MM.1S (cell line): ENCODE measurements at regions not wholly inside any gene's neighbourhood (a gene's known extent, or its start where the extent isn't known, plus 50 kb on each side); places are given as distances from the start of the nearest gene placed in this dataset.

Source experiments
- DNase-seq: peaks from one replicate; pipeline ENCODE4 v3.0.0-alpha.2; 2015
- H2AFZ ChIP-seq: fragments of 300-600 bp; sonication (generic); 2 replicates; pipeline ENCODE4 v1.6.0; 2016; ENCODE audit warnings: antibody characterized with exemption, low read length
- H3F3A ChIP-seq: fragments of 300-600 bp; sonication (generic); 2 replicates; pipeline ENCODE4 v1.6.1; 2016; ENCODE audit warnings: mild to moderate bottlenecking, antibody characterized with exemption, low read length, moderate library complexity, mixed read lengths; ENCODE audit not compliant: insufficient read depth
- H3K27ac ChIP-seq: fragments of 300-600 bp; sonication (generic); 2 replicates; pipeline ENCODE4 v1.5.1; 2016; ENCODE audit warnings: mild to moderate bottlenecking, low read length
- H3K27me3 ChIP-seq: fragments of 300-600 bp; sonication (generic); replicated peaks from 2 replicates; pipeline ENCODE4 v1.6.0; 2016; ENCODE audit warnings: low read length; ENCODE audit not compliant: insufficient read depth
- H3K36me3 ChIP-seq: fragments of 300-600 bp; sonication (generic); replicated peaks from 2 replicates; pipeline ENCODE4 v1.6.1; 2016; ENCODE audit warnings: mild to moderate bottlenecking, low read length, mixed read lengths; ENCODE audit not compliant: insufficient read depth
- H3K4me1 ChIP-seq: fragments of 300-600 bp; sonication (generic); 2 replicates; pipeline ENCODE4 v1.6.1; 2016; ENCODE audit warnings: low read length, mixed read lengths
- H3K4me2 ChIP-seq: fragments of 300-600 bp; sonication (generic); 2 replicates; pipeline ENCODE4 v1.6.0; 2016; ENCODE audit warnings: low read depth, low read length
- H3K4me3 ChIP-seq: fragments of 300-600 bp; sonication (generic); 2 replicates; pipeline ENCODE4 v1.5.1; 2016; ENCODE audit warnings: low read length, mixed read lengths
- H3K79me2 ChIP-seq: fragments of 300-600 bp; sonication (generic); 2 replicates; pipeline ENCODE4 v1.6.1; 2016; ENCODE audit warnings: mixed run types, low read length, mixed read lengths
- H3K9ac ChIP-seq: fragments of 300-600 bp; sonication (generic); 2 replicates; pipeline ENCODE4 v1.6.1; 2016; ENCODE audit warnings: low read length, mixed read lengths
- H3K9me2 ChIP-seq: fragments of 300-600 bp; sonication (generic); replicated peaks from 2 replicates; pipeline ENCODE4 v1.6.1; 2016; ENCODE audit warnings: mild to moderate bottlenecking, low read length, mixed read lengths; ENCODE audit not compliant: insufficient read depth
- H3K9me3 ChIP-seq: fragments of 300-600 bp; sonication (generic); replicated peaks from 2 replicates; pipeline ENCODE4 v1.6.1; 2016; ENCODE audit warnings: mild to moderate bottlenecking, low read length, mixed read lengths; ENCODE audit not compliant: insufficient read depth
- H4K20me1 ChIP-seq: fragments of 300-600 bp; sonication (generic); 2 replicates; pipeline ENCODE4 v1.6.1; 2016; ENCODE audit warnings: mild to moderate bottlenecking, low read length, moderate library complexity, mixed read lengths; ENCODE audit not compliant: insufficient read depth
- CTCF ChIP-seq: fragments of 300-600 bp; sonication (generic); IDR thresholded peaks from 2 replicates; pipeline ENCODE4 v1.5.1; 2016; ENCODE audit warnings: antibody characterized with exemption, low read length, mixed read lengths
- EZH2 ChIP-seq: fragments of 300-600 bp; sonication (generic); optimal IDR thresholded peaks from 2 replicates; pipeline ENCODE3; 2017; ENCODE audit warnings: low read depth, mild to moderate bottlenecking, antibody characterized with exemption, low read length, mixed read lengths
- EZH2phosphoT487 ChIP-seq: fragments of 300-600 bp; sonication (generic); IDR thresholded peaks from 2 replicates; pipeline ENCODE4 v1.6.1; 2018; ENCODE audit warnings: antibody characterized with exemption, low read length

DNA sequence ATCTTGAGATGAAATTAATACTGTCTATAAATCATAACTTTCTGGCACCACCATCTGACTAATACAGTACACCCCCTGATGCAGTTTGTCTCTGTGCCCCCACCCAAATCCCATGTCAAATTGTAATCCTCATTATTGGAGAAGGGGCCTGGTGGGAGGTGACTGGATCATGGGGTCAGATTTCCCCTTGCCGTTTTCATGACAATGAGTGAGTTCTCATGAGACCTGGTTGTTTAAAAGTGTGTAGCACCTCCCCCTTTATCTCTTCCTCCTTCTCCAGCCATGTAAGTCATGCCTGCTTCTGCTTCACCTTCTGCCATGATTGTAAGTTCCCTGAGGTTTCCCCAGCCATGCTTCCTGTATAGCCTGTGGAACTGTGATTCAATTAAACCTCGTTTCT, 78.7 kb upstream of the CDH6 start:
- Histone ChIP-seq H3K4me2 (no peak overlapping the region), H3K9me3 (no peaks in the 10 kb centered on the region), H3K4me3 (no peak overlapping the region), H3K27me3 (no peaks in the 10 kb centered on the region), H3K79me2 (no peaks in the 10 kb centered on the region), H3K9ac (no peak overlapping the region), H3K27ac (no peak overlapping the region), H3F3A (no peaks in the 10 kb centered on the region), H4K20me1 (no peaks in the 10 kb centered on the region), H3K4me1 (no peaks in the 10 kb centered on the region), H3K9me2 (no peaks in the 10 kb centered on the region), H2AFZ (no peak overlapping the region), H3K36me3 (no peaks in the 10 kb centered on the region)
- DNase-seq: no peak
- TF ChIP-seq CTCF: no peak
- TF ChIP-seq EZH2: no peak
- TF ChIP-seq EZH2phosphoT487: no peak

DNA sequence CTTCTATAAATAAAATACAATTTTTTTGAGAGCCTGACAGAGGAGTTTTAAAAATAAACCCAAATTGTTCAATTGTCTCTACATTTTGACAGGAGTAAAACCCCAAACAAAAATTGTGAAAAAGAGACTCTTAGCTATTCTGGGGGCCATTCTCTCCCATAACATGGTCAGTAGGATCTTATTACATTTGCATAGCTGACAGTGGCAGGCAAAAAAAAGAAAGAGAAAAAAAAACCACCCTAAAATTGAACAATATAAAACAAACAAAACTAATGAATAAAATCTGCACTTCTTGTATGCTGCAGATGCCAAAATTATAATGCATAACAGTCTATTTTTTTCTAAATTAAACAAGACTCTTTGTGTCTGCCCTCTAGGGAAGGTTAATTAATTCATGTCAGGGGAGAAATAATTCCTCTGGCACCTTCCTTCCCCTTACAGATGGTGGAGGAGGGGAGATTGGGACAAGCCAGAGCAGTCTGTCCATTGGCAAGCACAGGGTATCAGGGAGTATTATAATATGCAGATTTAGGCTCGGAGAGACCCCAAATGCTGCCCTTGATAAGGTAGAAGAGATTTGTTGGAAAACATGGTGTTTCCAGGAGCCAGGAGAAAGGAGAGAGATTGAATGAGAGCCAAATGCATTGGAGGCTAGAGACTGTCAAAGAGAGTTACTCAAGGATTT, 79.7 kb upstream of the CDH6 start:
- no peak for DNase-seq
- Histone ChIP-seq H3K79me2 (no peaks in the 10 kb centered on the region), H4K20me1 (no peaks in the 10 kb centered on the region), H3K4me3 (no peak overlapping the region), H2AFZ (no peak overlapping the region), H3K9me2 (no peaks in the 10 kb centered on the region), H3K27me3 (no peaks in the 10 kb centered on the region), H3K9ac (no peak overlapping the region), H3K27ac (no peak overlapping the region), H3K4me2 (no peak overlapping the region), H3K36me3 (no peaks in the 10 kb centered on the region), H3K4me1 (no peaks in the 10 kb centered on the region), H3K9me3 (no peaks in the 10 kb centered on the region), H3F3A (no peaks in the 10 kb centered on the region)
- TF ChIP-seq EZH2: no peak
- no peak for TF ChIP-seq EZH2phosphoT487
- no peak for TF ChIP-seq CTCF

DNA sequence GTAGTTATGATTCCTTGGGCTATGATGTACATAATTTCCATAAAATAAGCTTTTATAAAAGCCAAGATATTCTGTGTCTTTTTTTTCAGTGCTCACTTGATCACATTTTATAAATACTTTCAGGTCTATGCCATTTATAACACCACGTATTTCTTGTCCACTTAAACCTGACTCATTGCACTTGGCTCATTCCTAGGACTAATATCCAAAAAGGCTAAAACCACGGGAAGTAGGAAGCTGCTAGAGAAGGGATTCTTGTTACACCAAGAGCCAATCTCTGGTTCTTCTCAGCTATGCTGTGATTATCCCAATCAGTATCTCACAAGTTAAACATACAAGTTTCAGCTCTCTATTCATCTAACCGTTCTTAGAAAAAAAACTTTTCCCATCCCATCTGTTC, 80.4 kb upstream of the CDH6 start:
- no peaks in the 10 kb centered on the region for H4K20me1 ChIP-seq
- no peak overlapping the region for H3K27ac ChIP-seq
- H3K36me3 ChIP-seq: no peaks in the 10 kb centered on the region
- TF ChIP-seq EZH2phosphoT487: no peak
- TF ChIP-seq CTCF: no peak
- TF ChIP-seq EZH2: no peak
- no peaks in the 10 kb centered on the region for H3K79me2 ChIP-seq
- no peak overlapping the region for H2AFZ ChIP-seq
- no peak overlapping the region for H3K4me2 ChIP-seq
- no peaks in the 10 kb centered on the region for H3K9me3 ChIP-seq
- H3K9ac ChIP-seq: no peak overlapping the region
- no peaks in the 10 kb centered on the region for H3K9me2 ChIP-seq
- no peak overlapping the region for H3K4me3 ChIP-seq
- DNase-seq: no peak
- H3K27me3 ChIP-seq: no peaks in the 10 kb centered on the region
- H3K4me1 ChIP-seq: no peaks in the 10 kb centered on the region
- no peaks in the 10 kb centered on the region for H3F3A ChIP-seq
